ENCODE measurements at regions not wholly inside any gene's neighbourhood (a gene's known extent, or its start where the extent isn't known, plus 50 kb on each side); places are given as distances from the start of the nearest gene placed in this dataset.

- ATAC-seq (no peak), DNase-seq (ENCODE audit: low spot score) (no peak)
- intact Hi-C loops (cut with DNase I), result no loop called here
These were observed 127.3 kb upstream of the ADGRL4 start for GRCh38 chr1:79133774-79134364.

- intact Hi-C loops (cut with DNase I), result no loop called here
- ATAC-seq (no peak), DNase-seq (ENCODE audit: low spot score) (no peak)
These were observed 125.1 kb upstream of the ADGRL4 start for GRCh38 chr1:79131626-79132025.

- no peak for ATAC-seq
- no peak for DNase-seq (ENCODE audit: low spot score)
- intact Hi-C loops (cut with DNase I), result loop anchor here (5.0 to 10.0 kb wide), 2 partner anchors 807 to 1075 kb away; no protein-coding TSS in a partner anchor
These were observed 123.4 kb upstream of the ADGRL4 start for GRCh38 chr1:79129914-79130313.

GRCh38 chr1:79128722-79129121 is 122.2 kb upstream of the ADGRL4 start:
- ATAC-seq (no peak), DNase-seq (ENCODE audit: low spot score) (no peak)
- intact Hi-C loops (cut with DNase I), result loop anchor here (5.0 to 10.0 kb wide), 2 partner anchors 809 to 1074 kb away; no protein-coding TSS in a partner anchor

- intact Hi-C loops (cut with DNase I), result loop anchor here (5.0 to 10.0 kb wide), 2 partner anchors 813 to 1070 kb away; no protein-coding TSS in a partner anchor
- DNase-seq (ENCODE audit: low spot score), result no peak
- ATAC-seq, result no peak
These were observed 118.2 kb upstream of the ADGRL4 start for GRCh38 chr1:79124756-79125155.

- intact Hi-C loops (cut with DNase I), result loop anchor here (10.0 kb wide), 1 partner anchor 1068 kb away; no protein-coding TSS in a partner anchor
- ATAC-seq (no peak), DNase-seq (ENCODE audit: low spot score) (no peak)
These were observed 116.0 kb upstream of the ADGRL4 start for GRCh38 chr1:79122521-79122920.

- intact Hi-C loops (cut with DNase I), result no loop called here
- ATAC-seq (no peak), DNase-seq (ENCODE audit: low spot score) (no peak)
These were observed 110.8 kb upstream of the ADGRL4 start for GRCh38 chr1:79117376-79117775.

GRCh38 chr1:79113836-79114235 is 107.3 kb upstream of the ADGRL4 start:
- intact Hi-C loops (cut with DNase I), result no loop called here

GRCh38 chr1:79110749-79111148 is 104.2 kb upstream of the ADGRL4 start:
- DNase-seq (ENCODE audit: low spot score), result no peak
- no peak for ATAC-seq
- intact Hi-C loops (cut with DNase I), result no loop called here

More at GRCh38 chr1:79113836-79114235, 107.3 kb upstream of the ADGRL4 start:
- no peak for ATAC-seq
- no peak for DNase-seq (ENCODE audit: low spot score)

GRCh38 chr1:79109445-79109844 is 102.9 kb upstream of the ADGRL4 start:
- DNase-seq (ENCODE audit: low spot score) (no peak), ATAC-seq (no peak)
- intact Hi-C loops (cut with DNase I), result no loop called here

- intact Hi-C loops (cut with DNase I), result no loop called here
- DNase-seq (ENCODE audit: low spot score), result no peak
- ATAC-seq, result no peak
These were observed 99.0 kb upstream of the ADGRL4 start for GRCh38 chr1:79105500-79105899.

GRCh38 chr1:79104617-79105016 is 98.1 kb upstream of the ADGRL4 start:
- intact Hi-C loops (cut with DNase I), result no loop called here
- DNase-seq (ENCODE audit: low spot score) (no peak), ATAC-seq (no peak)

- ATAC-seq (no peak), DNase-seq (ENCODE audit: low spot score) (no peak)
- intact Hi-C loops (cut with DNase I), result no loop called here
These were observed 93.9 kb upstream of the ADGRL4 start for GRCh38 chr1:79100385-79100784.

GRCh38 chr1:79090985-79091384 is 84.5 kb upstream of the ADGRL4 start:
- intact Hi-C loops (cut with DNase I), result no loop called here
- no peak for DNase-seq (ENCODE audit: low spot score)

GRCh38 chr1:79089946-79090345 is 83.4 kb upstream of the ADGRL4 start:
- intact Hi-C loops (cut with DNase I), result no loop called here
- ATAC-seq, result no peak
- no peak for DNase-seq (ENCODE audit: low spot score)

More at GRCh38 chr1:79090985-79091384, 84.5 kb upstream of the ADGRL4 start:
- ATAC-seq, result no peak

- intact Hi-C loops (cut with DNase I), result no loop called here
These were observed 75.7 kb upstream of the ADGRL4 start for GRCh38 chr1:79082233-79082632.

GRCh38 chr1:79079770-79080169 is 73.2 kb upstream of the ADGRL4 start:
- DNase-seq (ENCODE audit: low spot score), result no peak
- ATAC-seq, result peak; percentile 46
- intact Hi-C loops (cut with DNase I), result no loop called here

More at GRCh38 chr1:79082233-79082632, 75.7 kb upstream of the ADGRL4 start:
- DNase-seq (ENCODE audit: low spot score), result no peak
- no peak for ATAC-seq

- DNase-seq (ENCODE audit: low spot score) (no peak), ATAC-seq (no peak)
- intact Hi-C loops (cut with DNase I), result no loop called here
These were observed 68.4 kb upstream of the ADGRL4 start for GRCh38 chr1:79074975-79075374.

GRCh38 chr1:79069828-79070227 is 63.3 kb upstream of the ADGRL4 start:
- DNase-seq (ENCODE audit: low spot score) (no peak), ATAC-seq (no peak)
- intact Hi-C loops (cut with DNase I), result no loop called here

GRCh38 chr1:79059341-79059740 is 52.8 kb upstream of the ADGRL4 start:
- intact Hi-C loops (cut with DNase I), result no loop called here
- no peak for DNase-seq (ENCODE audit: low spot score)
- no peak for ATAC-seq
